DND-41 (cell line): ENCODE measurements at regions not wholly inside any gene's neighbourhood (a gene's known extent, or its start where the extent isn't known, plus 50 kb on each side); places are given as distances from the start of the nearest gene placed in this dataset.

ENCODE experiments used
- ATAC-seq: fragments of 200-7000 bp; cut with Tn5 transposase; 3 replicates; pipeline ENCODE4 v1.9.1; 2021; ENCODE audit warnings: low read depth; ENCODE audit not compliant: insufficient read depth
- DNase-seq: peaks from one replicate; pipeline ENCODE4 v3.0.0-alpha.2; 2020
- H2AFZ ChIP-seq: 2 replicates; pipeline ENCODE4 v1.6.0; 2012; ENCODE audit warnings: low read depth, low read length
- H3K27ac ChIP-seq: 2 replicates; pipeline ENCODE4 v1.5.1; 2012; ENCODE audit warnings: low read length, inconsistent platforms
- H3K27me3 ChIP-seq: fragments of 200-600 bp; sonication (generic); 2 replicates; pipeline ENCODE4 v1.6.0; 2012; ENCODE audit warnings: low read length, mild to moderate bottlenecking, inconsistent platforms; ENCODE audit not compliant: insufficient read depth, poor library complexity
- H3K36me3 ChIP-seq: 2 replicates; pipeline ENCODE4 v1.5.1; 2012; ENCODE audit warnings: low read length, inconsistent platforms; ENCODE audit not compliant: insufficient read depth
- H3K4me1 ChIP-seq: 2 replicates; pipeline ENCODE4 v1.5.1; 2012; ENCODE audit warnings: mild to moderate bottlenecking, low read length; ENCODE audit not compliant: insufficient read depth
- H3K4me2 ChIP-seq: 2 replicates; pipeline ENCODE4 v1.6.0; 2012; ENCODE audit warnings: mild to moderate bottlenecking, moderate library complexity, low read length, inconsistent platforms; ENCODE audit not compliant: insufficient read depth
- H3K4me3 ChIP-seq, 2 experiments: fragments of 200-600 bp in 1 of 2; shearing (Covaris generic) in 1 of 2; 2 replicates each; pipeline ENCODE4 v1.5.1; 2012 to 2016; ENCODE audit warnings: inconsistent platforms in 2 of 2, low read length in 2 of 2, mild to moderate bottlenecking in 2 of 2, low read depth in 1 of 2, moderate library complexity in 1 of 2
- H3K79me2 ChIP-seq: 2 replicates; pipeline ENCODE4 v1.6.0; 2012; ENCODE audit warnings: low read length, inconsistent platforms; ENCODE audit not compliant: insufficient read depth
- H3K9ac ChIP-seq: 2 replicates; pipeline ENCODE4 v1.6.0; 2012; ENCODE audit warnings: low read depth, mild to moderate bottlenecking, inconsistent platforms, low read length, moderate library complexity
- H3K9me3 ChIP-seq: 2 replicates; pipeline ENCODE4 v1.5.1; 2012; ENCODE audit warnings: low read length, moderate library complexity, mild to moderate bottlenecking, inconsistent platforms; ENCODE audit not compliant: insufficient read depth, severe bottlenecking
- H4K20me1 ChIP-seq: 2 replicates; pipeline ENCODE4 v1.6.0; 2012; ENCODE audit warnings: low read length; ENCODE audit not compliant: insufficient read depth
- EZH2 ChIP-seq: IDR thresholded peaks from 3 replicates; pipeline ENCODE4 v1.6.1; 2012; ENCODE audit warnings: borderline replicate concordance, low read depth, mild to moderate bottlenecking, moderate library complexity, low read length, inconsistent platforms; ENCODE audit not compliant: severe bottlenecking
- TF ChIP-seq, protein P1 (sequence below): IDR thresholded peaks from 2 replicates; pipeline ENCODE4 v1.5.1; 2012; ENCODE audit warnings: borderline replicate concordance, low read length, moderate library complexity, mild to moderate bottlenecking; ENCODE audit not compliant: poor library complexity, severe bottlenecking; ENCODE audit errors: extremely low read depth

DNA sequence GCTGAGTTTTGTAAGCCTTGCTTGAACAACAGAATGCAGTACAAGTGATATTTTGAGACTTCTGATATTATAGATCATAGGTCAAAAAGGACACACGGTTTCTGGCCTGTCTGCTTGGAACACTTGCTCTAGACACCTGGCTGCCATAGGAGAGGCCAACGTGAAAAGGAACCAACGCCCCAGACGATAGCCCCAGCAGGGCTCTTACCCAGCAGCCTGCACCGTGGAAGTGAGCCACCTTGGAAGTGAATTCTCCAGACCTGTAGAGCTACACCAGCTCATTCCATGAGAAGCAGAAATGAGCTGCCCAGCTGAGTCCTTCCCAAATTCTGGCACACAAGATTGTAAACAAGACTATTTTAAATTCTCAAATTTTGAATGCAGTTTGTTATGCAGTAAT, 323.1 kb downstream of the FBXO8 start:
- no peak overlapping the region for H3K4me3 ChIP-seq

DNA sequence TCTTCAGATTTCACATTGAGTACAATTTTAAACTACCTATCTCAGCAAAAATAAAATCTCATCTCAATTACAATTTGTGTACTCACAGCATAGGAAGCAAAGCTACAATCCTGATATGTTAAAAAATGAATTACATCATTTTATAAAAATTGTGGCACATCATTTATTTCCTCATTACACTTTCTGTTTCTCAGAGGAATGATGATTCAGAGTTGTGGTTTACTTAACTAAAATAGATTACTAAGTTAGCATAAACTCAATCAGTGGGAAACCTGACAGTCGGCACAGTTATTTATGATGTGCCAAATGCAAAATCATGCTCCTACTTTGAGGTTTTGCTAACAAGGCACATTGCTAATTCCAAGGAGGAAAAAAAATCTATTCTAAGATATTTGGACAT, 325.0 kb downstream of the FBXO8 start:
- H2AFZ ChIP-seq, result no peak overlapping the region
- no peak for TF ChIP-seq EZH2
- TF ChIP-seq, protein P1, sequence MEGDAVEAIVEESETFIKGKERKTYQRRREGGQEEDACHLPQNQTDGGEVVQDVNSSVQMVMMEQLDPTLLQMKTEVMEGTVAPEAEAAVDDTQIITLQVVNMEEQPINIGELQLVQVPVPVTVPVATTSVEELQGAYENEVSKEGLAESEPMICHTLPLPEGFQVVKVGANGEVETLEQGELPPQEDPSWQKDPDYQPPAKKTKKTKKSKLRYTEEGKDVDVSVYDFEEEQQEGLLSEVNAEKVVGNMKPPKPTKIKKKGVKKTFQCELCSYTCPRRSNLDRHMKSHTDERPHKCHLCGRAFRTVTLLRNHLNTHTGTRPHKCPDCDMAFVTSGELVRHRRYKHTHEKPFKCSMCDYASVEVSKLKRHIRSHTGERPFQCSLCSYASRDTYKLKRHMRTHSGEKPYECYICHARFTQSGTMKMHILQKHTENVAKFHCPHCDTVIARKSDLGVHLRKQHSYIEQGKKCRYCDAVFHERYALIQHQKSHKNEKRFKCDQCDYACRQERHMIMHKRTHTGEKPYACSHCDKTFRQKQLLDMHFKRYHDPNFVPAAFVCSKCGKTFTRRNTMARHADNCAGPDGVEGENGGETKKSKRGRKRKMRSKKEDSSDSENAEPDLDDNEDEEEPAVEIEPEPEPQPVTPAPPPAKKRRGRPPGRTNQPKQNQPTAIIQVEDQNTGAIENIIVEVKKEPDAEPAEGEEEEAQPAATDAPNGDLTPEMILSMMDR, result no peak
- H3K4me1 ChIP-seq, result no peaks in the 10 kb centered on the region
- no peaks in the 10 kb centered on the region for H4K20me1 ChIP-seq
- no peaks in the 10 kb centered on the region for H3K36me3 ChIP-seq
- no peaks in the 10 kb centered on the region for H3K79me2 ChIP-seq
- H3K9ac ChIP-seq, result no peak overlapping the region
- peaks cover 5% of the 10 kb centered on the region for H3K27me3 ChIP-seq
- H3K27ac ChIP-seq, result no peak overlapping the region
- no peak overlapping the region for H3K4me3 ChIP-seq
- H3K4me2 ChIP-seq, result no peak overlapping the region
- DNase-seq, result no peak
- no peaks in the 10 kb centered on the region for H3K9me3 ChIP-seq
- ATAC-seq, result no peak

More for the DNA sequence above, 323.1 kb downstream of the FBXO8 start:
- H3K4me2 ChIP-seq, result no peak overlapping the region
- H3K27ac ChIP-seq, result no peak overlapping the region
- no peak for DNase-seq
- H3K9me3 ChIP-seq, result no peaks in the 10 kb centered on the region
- ATAC-seq, result no peak
- no peak overlapping the region for H2AFZ ChIP-seq
- H3K36me3 ChIP-seq, result no peaks in the 10 kb centered on the region
- H3K9ac ChIP-seq, result no peak overlapping the region
- peaks cover 3% of the 10 kb centered on the region for H3K27me3 ChIP-seq
- no peaks in the 10 kb centered on the region for H4K20me1 ChIP-seq
- H3K79me2 ChIP-seq, result no peaks in the 10 kb centered on the region
- TF ChIP-seq, protein P1, result no peak
- TF ChIP-seq EZH2, result no peak
- H3K4me1 ChIP-seq, result no peaks in the 10 kb centered on the region

DNA sequence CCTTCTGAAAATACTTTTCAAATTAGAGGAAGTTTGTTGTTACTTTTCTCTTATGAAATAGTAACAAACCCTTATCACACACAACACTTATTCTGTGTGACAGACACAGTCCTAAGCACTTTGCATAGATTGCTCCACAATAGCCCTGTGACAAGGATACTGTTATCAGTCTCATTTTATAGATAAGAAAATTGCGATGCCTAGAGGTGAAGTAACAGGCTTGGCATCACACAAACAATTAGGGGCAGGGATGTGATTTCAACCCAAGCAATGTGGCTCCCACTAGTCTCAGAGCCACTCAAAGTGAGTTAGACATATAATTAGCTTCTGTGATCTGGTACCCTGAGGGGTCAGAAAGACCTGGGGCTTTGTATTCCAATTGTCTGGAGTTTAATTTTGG, 339.9 kb downstream of the FBXO8 start:
- Histone ChIP-seq H3K9me3 (no peaks in the 10 kb centered on the region), H3K36me3 (no peaks in the 10 kb centered on the region), H3K9ac (no peak overlapping the region), H3K27ac (no peak overlapping the region), H3K79me2 (no peaks in the 10 kb centered on the region), H3K4me2 (no peak overlapping the region), H4K20me1 (no peaks in the 10 kb centered on the region), H2AFZ (no peak overlapping the region), H3K4me1 (no peaks in the 10 kb centered on the region), H3K27me3 (no peaks in the 10 kb centered on the region), H3K4me3 (no peak overlapping the region)
- TF ChIP-seq, protein P1, result no peak
- no peak for TF ChIP-seq EZH2
- ATAC-seq (no peak), DNase-seq (no peak)

DNA sequence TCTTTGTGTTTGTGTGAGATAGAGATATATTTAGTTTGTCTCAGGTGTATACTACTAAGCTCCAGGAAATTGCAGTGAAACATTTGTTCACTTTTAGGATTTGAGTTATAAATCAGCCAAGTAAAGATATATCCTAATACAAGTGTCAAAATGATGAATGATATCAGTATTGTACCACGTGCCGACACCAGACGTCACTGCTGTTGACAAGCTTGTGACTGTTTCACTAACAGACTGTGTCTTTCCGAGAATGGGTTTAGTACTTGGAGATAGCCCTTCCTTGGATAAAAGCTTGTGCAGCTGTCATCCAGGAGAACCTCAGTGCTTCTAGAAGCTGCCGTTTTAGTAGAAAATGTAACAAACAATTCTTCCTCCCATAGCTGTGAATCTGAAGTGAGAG, 343.3 kb downstream of the FBXO8 start:
- H3K27ac ChIP-seq, result no peak overlapping the region
- H3K9ac ChIP-seq, result no peak overlapping the region
- H3K27me3 ChIP-seq, result peaks cover 8% of the 10 kb centered on the region
- no peak overlapping the region for H3K4me2 ChIP-seq
- H3K4me1 ChIP-seq, result no peaks in the 10 kb centered on the region
- no peaks in the 10 kb centered on the region for H3K79me2 ChIP-seq
- no peaks in the 10 kb centered on the region for H3K9me3 ChIP-seq
- H4K20me1 ChIP-seq, result no peaks in the 10 kb centered on the region
- TF ChIP-seq EZH2, result no peak
- TF ChIP-seq, protein P1, result no peak
- H2AFZ ChIP-seq, result no peak overlapping the region
- H3K4me3 ChIP-seq, result no peak overlapping the region
- ATAC-seq (no peak), DNase-seq (no peak)
- H3K36me3 ChIP-seq, result no peaks in the 10 kb centered on the region
